ENCODE measurements at regions not wholly inside any gene's neighbourhood (a gene's known extent, or its start where the extent isn't known, plus 50 kb on each side); places are given as distances from the start of the nearest gene placed in this dataset.

DNA sequence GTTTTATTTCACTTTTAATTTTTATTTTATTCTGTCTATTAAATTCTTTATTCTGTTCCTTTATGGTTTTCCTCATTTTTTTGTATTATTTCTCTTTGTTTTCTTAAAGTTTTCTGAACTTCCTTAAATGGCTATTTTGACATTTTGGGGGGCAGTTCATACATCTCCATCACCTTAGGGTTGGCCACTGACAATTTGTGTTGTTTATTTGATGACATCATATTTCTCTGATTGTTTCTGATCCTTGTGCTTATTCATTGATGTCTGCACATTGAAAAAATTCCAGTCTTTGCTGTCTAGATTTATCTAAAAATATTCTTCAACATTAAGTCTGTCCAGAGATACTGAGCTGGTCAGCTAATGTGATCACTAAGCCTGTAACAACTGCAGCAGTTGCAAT lies 379.5 kb upstream of the EYS start:
- TF ChIP-seq EZH2 (IDR thresholded peaks at IDR 0.05; ENCODE audit: borderline replicate concordance, low read depth, low read length, poor library complexity, severe bottlenecking): no peak
- TF ChIP-seq, protein P1, sequence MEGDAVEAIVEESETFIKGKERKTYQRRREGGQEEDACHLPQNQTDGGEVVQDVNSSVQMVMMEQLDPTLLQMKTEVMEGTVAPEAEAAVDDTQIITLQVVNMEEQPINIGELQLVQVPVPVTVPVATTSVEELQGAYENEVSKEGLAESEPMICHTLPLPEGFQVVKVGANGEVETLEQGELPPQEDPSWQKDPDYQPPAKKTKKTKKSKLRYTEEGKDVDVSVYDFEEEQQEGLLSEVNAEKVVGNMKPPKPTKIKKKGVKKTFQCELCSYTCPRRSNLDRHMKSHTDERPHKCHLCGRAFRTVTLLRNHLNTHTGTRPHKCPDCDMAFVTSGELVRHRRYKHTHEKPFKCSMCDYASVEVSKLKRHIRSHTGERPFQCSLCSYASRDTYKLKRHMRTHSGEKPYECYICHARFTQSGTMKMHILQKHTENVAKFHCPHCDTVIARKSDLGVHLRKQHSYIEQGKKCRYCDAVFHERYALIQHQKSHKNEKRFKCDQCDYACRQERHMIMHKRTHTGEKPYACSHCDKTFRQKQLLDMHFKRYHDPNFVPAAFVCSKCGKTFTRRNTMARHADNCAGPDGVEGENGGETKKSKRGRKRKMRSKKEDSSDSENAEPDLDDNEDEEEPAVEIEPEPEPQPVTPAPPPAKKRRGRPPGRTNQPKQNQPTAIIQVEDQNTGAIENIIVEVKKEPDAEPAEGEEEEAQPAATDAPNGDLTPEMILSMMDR (conservative IDR thresholded peaks at IDR 0.05; ENCODE audit: low read depth, low read length): no peak

Data from A673 (cell line).